Gastroesophageal sphincter (tissue), 3 donors: ENCODE measurements at regions not wholly inside any gene's neighbourhood (a gene's known extent, or its start where the extent isn't known, plus 50 kb on each side); places are given as distances from the start of the nearest gene placed in this dataset.

ENCODE experiments used
- CTCF ChIP-seq, 4 experiments: fragments of 200-600 bp in 2 of 4; fragments of 450-650 bp in 2 of 4; sonication (generic) in 1 of 4; IDR thresholded peaks; one replicate each; pipeline ENCODE4 v1.5.1; 2017 to 2019; ENCODE audit warnings: antibody characterized with exemption in 4 of 4, mild to moderate bottlenecking in 2 of 4, moderate library complexity in 2 of 4
- POLR2A ChIP-seq, 2 donors: fragments of 450-650 bp; IDR thresholded peaks; one replicate each; pipeline ENCODE4 v1.6.1; 2017; ENCODE audit warnings: antibody characterized with exemption in 2 of 2, mild to moderate bottlenecking in 2 of 2, moderate library complexity in 1 of 2

- no peak for TF ChIP-seq POLR2A (IDR thresholded peaks at IDR 0.05)
- TF ChIP-seq CTCF (IDR thresholded peaks at IDR 0.05): no peak
Observed at GRCh38 chr9:79430619-79431018, 141.1 kb upstream of the TLE4 start.
